ENCODE measurements at regions not wholly inside any gene's neighbourhood (a gene's known extent, or its start where the extent isn't known, plus 50 kb on each side); places are given as distances from the start of the nearest gene placed in this dataset.

DNA sequence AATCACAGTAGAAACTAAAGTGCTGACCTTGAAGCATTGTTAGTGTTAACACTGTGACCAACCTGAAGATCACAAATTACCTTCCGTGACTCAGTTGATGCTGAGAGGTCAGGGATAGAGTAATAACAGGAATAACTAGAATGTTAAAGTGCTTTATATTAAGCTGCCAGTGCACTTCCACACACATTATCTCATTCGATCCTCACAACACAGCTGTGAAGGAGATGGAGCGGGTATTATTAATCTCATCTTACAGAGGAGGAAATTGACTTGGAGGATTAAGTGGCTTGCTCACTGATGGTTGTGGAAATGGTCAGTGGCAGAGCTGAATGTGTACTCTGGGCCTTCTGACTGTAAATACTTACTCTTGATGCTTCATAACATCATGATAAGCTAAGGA is 252.5 kb upstream of the DMRT1 start:
- TF ChIP-seq POLR2A (IDR thresholded peaks at IDR 0.05) = no peak
- TF ChIP-seq, protein P1, sequence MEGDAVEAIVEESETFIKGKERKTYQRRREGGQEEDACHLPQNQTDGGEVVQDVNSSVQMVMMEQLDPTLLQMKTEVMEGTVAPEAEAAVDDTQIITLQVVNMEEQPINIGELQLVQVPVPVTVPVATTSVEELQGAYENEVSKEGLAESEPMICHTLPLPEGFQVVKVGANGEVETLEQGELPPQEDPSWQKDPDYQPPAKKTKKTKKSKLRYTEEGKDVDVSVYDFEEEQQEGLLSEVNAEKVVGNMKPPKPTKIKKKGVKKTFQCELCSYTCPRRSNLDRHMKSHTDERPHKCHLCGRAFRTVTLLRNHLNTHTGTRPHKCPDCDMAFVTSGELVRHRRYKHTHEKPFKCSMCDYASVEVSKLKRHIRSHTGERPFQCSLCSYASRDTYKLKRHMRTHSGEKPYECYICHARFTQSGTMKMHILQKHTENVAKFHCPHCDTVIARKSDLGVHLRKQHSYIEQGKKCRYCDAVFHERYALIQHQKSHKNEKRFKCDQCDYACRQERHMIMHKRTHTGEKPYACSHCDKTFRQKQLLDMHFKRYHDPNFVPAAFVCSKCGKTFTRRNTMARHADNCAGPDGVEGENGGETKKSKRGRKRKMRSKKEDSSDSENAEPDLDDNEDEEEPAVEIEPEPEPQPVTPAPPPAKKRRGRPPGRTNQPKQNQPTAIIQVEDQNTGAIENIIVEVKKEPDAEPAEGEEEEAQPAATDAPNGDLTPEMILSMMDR (IDR thresholded peaks at IDR 0.05) = no peak

All from body of pancreas (tissue), 4 donors.